HT1080 (cell line): ENCODE measurements at regions not wholly inside any gene's neighbourhood (a gene's known extent, or its start where the extent isn't known, plus 50 kb on each side); places are given as distances from the start of the nearest gene placed in this dataset.
A peak's percentile ranks its signal among the peaks of the same experiment; 100 is the strongest.
"Not testable (repeated sequence)": the region's sequence is repeated elsewhere in the genome, so short reads cannot be mapped to it uniquely, and the experiment has no call there.

Source experiments
- DNase-seq: peaks from one replicate; pipeline ENCODE4 v3.0.0-alpha.2; 2015; ENCODE audit warnings: low read depth

GRCh38 chr2:238776003-238776760, 71.7 kb upstream of the TWIST2 start:
- no peak for DNase-seq

GRCh38 chr2:238776761-238777046, 71.2 kb upstream of the TWIST2 start:
- not testable (repeated sequence) for DNase-seq

- no peak for DNase-seq
Observed at GRCh38 chr2:238777369-238778067, 70.4 kb upstream of the TWIST2 start.

- peak; percentile 32 for DNase-seq
Observed at GRCh38 chr2:238784671-238785527, 63.0 kb upstream of the TWIST2 start.

GRCh38 chr2:238785528-238785860, 62.4 kb upstream of the TWIST2 start:
- no peak for DNase-seq

GRCh38 chr2:238786379-238786778, 61.5 kb upstream of the TWIST2 start:
- DNase-seq: no peak

- no peak for DNase-seq
Observed at GRCh38 chr2:238786792-238787490, 60.9 kb upstream of the TWIST2 start.

GRCh38 chr2:238787501-238787900, 60.4 kb upstream of the TWIST2 start:
- no peak for DNase-seq

- DNase-seq: no peak
Observed at GRCh38 chr2:238789317-238789806, 58.5 kb upstream of the TWIST2 start.

GRCh38 chr2:238790126-238790832, 57.6 kb upstream of the TWIST2 start:
- no peak for DNase-seq

- no peak for DNase-seq
Observed at GRCh38 chr2:238790833-238791230, 57.1 kb upstream of the TWIST2 start.

- no peak for DNase-seq
Observed at GRCh38 chr2:238791354-238791753, 56.5 kb upstream of the TWIST2 start.

- no peak for DNase-seq
Observed at GRCh38 chr2:238793306-238793705, 54.6 kb upstream of the TWIST2 start.

GRCh38 chr2:238793801-238794449, 54.0 kb upstream of the TWIST2 start:
- no peak for DNase-seq

- DNase-seq: no peak
Observed at GRCh38 chr2:238796223-238796885, 51.5 kb upstream of the TWIST2 start.

GRCh38 chr2:238797537-238797936, 50.3 kb upstream of the TWIST2 start:
- no peak for DNase-seq
